H9 (cell line): ENCODE measurements at regions not wholly inside any gene's neighbourhood (a gene's known extent, or its start where the extent isn't known, plus 50 kb on each side); places are given as distances from the start of the nearest gene placed in this dataset.

ENCODE experiments used
- DNase-seq: peaks from one replicate; pipeline ENCODE4 v3.0.0-alpha.2; 2017
- H2AFZ ChIP-seq: one replicate; pipeline ENCODE4 v1.6.1; 2013; ENCODE audit warnings: mild to moderate bottlenecking, low read length, control low read depth, moderate library complexity
- H2AK5ac ChIP-seq: 2 replicates; pipeline ENCODE4 v1.6.1; 2013; ENCODE audit warnings: low read length, control low read depth, mixed read lengths; ENCODE audit not compliant: insufficient read length
- H2BK120ac ChIP-seq: one replicate; pipeline ENCODE4 v1.6.1; 2013; ENCODE audit warnings: low read depth, mild to moderate bottlenecking, low read length, control low read depth, inconsistent platforms; ENCODE audit not compliant: poor library complexity, severe bottlenecking
- H2BK12ac ChIP-seq: 2 replicates; pipeline ENCODE4 v1.6.1; 2013; ENCODE audit warnings: low read length, control low read depth, mixed read lengths, low read depth; ENCODE audit not compliant: insufficient read length
- H2BK15ac ChIP-seq: 2 replicates; pipeline ENCODE4 v1.6.1; 2013; ENCODE audit warnings: low read depth, low read length, control low read depth
- H2BK20ac ChIP-seq: one replicate; pipeline ENCODE4 v1.6.1; 2013; ENCODE audit warnings: low read depth, mild to moderate bottlenecking, low read length, control low read depth, inconsistent platforms; ENCODE audit not compliant: poor library complexity, severe bottlenecking
- H2BK5ac ChIP-seq: 2 replicates; pipeline ENCODE4 v1.6.1; 2013; ENCODE audit warnings: low read length, control low read depth, mixed read lengths; ENCODE audit not compliant: insufficient read length
- H3K14ac ChIP-seq: 2 replicates; pipeline ENCODE4 v1.6.1; 2013; ENCODE audit warnings: low read length, control low read depth; ENCODE audit not compliant: insufficient read depth
- H3K18ac ChIP-seq: 2 replicates; pipeline ENCODE4 v1.6.1; 2013; ENCODE audit warnings: low read depth, mild to moderate bottlenecking, mixed read lengths, low read length, control low read depth; ENCODE audit not compliant: insufficient read length
- H3K23ac ChIP-seq: 2 replicates; pipeline ENCODE4 v1.6.1; 2013; ENCODE audit warnings: low read length, control low read depth, mixed read lengths, low read depth; ENCODE audit not compliant: insufficient read length
- H3K23me2 ChIP-seq: 2 replicates; pipeline ENCODE4 v1.6.1; 2013; ENCODE audit warnings: low read depth, mild to moderate bottlenecking, mixed read lengths, low read length, control low read depth; ENCODE audit not compliant: insufficient read length, poor library complexity, severe bottlenecking
- H3K27ac ChIP-seq: 2 replicates; pipeline ENCODE4 v1.5.1; 2013; ENCODE audit warnings: low read length, control low read depth, mixed read lengths, low read depth; ENCODE audit not compliant: insufficient read length
- H3K27me3 ChIP-seq: 2 replicates; pipeline ENCODE4 v1.6.1; 2013; ENCODE audit warnings: low read length, control low read depth, inconsistent platforms; ENCODE audit not compliant: insufficient read depth
- H3K4ac ChIP-seq: 2 replicates; pipeline ENCODE4 v1.6.1; 2013; ENCODE audit warnings: low read depth, mild to moderate bottlenecking, control low read depth, inconsistent platforms, low read length, moderate library complexity
- H3K4me1 ChIP-seq: 2 replicates; pipeline ENCODE4 v1.6.1; 2013; ENCODE audit warnings: low read length, control low read depth, inconsistent platforms; ENCODE audit not compliant: insufficient read depth
- H3K4me2 ChIP-seq: 2 replicates; pipeline ENCODE4 v1.6.1; 2013; ENCODE audit warnings: low read length, control low read depth, mixed read lengths; ENCODE audit not compliant: insufficient read length, insufficient read depth
- H3K56ac ChIP-seq: 2 replicates; pipeline ENCODE4 v1.6.1; 2013; ENCODE audit warnings: low read depth, mild to moderate bottlenecking, mixed read lengths, low read length, control low read depth; ENCODE audit not compliant: insufficient read length
- H3K79me1 ChIP-seq: 2 replicates; pipeline ENCODE4 v1.6.1; 2013; ENCODE audit warnings: low read depth, mild to moderate bottlenecking, moderate library complexity, low read length, control low read depth, inconsistent platforms; ENCODE audit not compliant: insufficient read depth, poor library complexity, severe bottlenecking
- H3K79me2 ChIP-seq: 2 replicates; pipeline ENCODE4 v1.6.1; 2013; ENCODE audit warnings: low read length, control low read depth, inconsistent platforms; ENCODE audit not compliant: insufficient read depth
- H3K9ac ChIP-seq: 2 replicates; pipeline ENCODE4 v1.6.1; 2013; ENCODE audit warnings: low read length, control low read depth, mixed read lengths; ENCODE audit not compliant: insufficient read length; ENCODE audit errors: extremely low read depth
- H3K9me3 ChIP-seq: one replicate; pipeline ENCODE4 v1.6.1; 2013; ENCODE audit warnings: low read depth, low read length, inconsistent platforms; ENCODE audit not compliant: control insufficient read depth
- H3T11ph ChIP-seq: one replicate; pipeline ENCODE4 v1.6.1; 2013; ENCODE audit warnings: mild to moderate bottlenecking, low read length, control low read depth, inconsistent platforms
- H4K20me1 ChIP-seq: one replicate; pipeline ENCODE4 v1.6.1; 2013; ENCODE audit not compliant: control insufficient read depth, insufficient read length, insufficient read depth
- H4K5ac ChIP-seq: 2 replicates; pipeline ENCODE4 v1.6.1; 2013; ENCODE audit warnings: low read depth, mild to moderate bottlenecking, mixed read lengths, low read length, control low read depth; ENCODE audit not compliant: insufficient read length
- H4K8ac ChIP-seq: replicated peaks from 2 replicates; pipeline ENCODE4 v1.6.1; 2013; ENCODE audit warnings: low read length, control low read depth, mixed read lengths, low read depth; ENCODE audit not compliant: insufficient read length
- H4K91ac ChIP-seq: 2 replicates; pipeline ENCODE4 v1.6.1; 2013; ENCODE audit warnings: low read depth, mild to moderate bottlenecking, moderate library complexity, mixed read lengths, low read length, control low read depth; ENCODE audit not compliant: insufficient read length
- H3K27ac Mint-ChIP-seq, 3 experiments: 2 replicates in 2 of 3; 3 replicates in 1 of 3; pipeline ENCODE4 v1.8.0; 2020 to 2021; ENCODE audit warnings: mixed read lengths in 3 of 3, mild to moderate bottlenecking in 1 of 3, moderate library complexity in 1 of 3
- H3K27me3 Mint-ChIP-seq: 2 replicates; pipeline ENCODE4 v1.8.0; 2021; ENCODE audit warnings: low read depth, mild to moderate bottlenecking, moderate library complexity, mixed read lengths
- H3K36me3 Mint-ChIP-seq, 3 experiments: 2 replicates in 2 of 3; 3 replicates in 1 of 3; pipeline ENCODE4 v1.8.0; 2020 to 2021; ENCODE audit warnings: low read depth in 3 of 3, mixed read lengths in 3 of 3; ENCODE audit not compliant: insufficient read depth in 1 of 3
- H3K4me1 Mint-ChIP-seq, 2 experiments: 2 replicates each; pipeline ENCODE4 v1.8.0; 2020; ENCODE audit warnings: mixed read lengths in 2 of 2
- H3K4me3 Mint-ChIP-seq, 2 experiments: 2 replicates in 1 of 2; 3 replicates in 1 of 2; pipeline ENCODE4 v1.8.0; 2020 to 2021; ENCODE audit warnings: mild to moderate bottlenecking in 2 of 2, mixed read lengths in 2 of 2, moderate library complexity in 1 of 2
- H3K9me3 Mint-ChIP-seq, 2 experiments: 2 replicates in 1 of 2; 3 replicates in 1 of 2; pipeline ENCODE4 v1.8.0; 2020; ENCODE audit warnings: mild to moderate bottlenecking in 2 of 2, mixed read lengths in 2 of 2, moderate library complexity in 1 of 2
- CTCF ChIP-seq: fragments of 200-600 bp; sonication (generic); conservative IDR thresholded peaks from 3 replicates; pipeline ENCODE4 v1.8.0; 2021; ENCODE audit warnings: antibody characterized with exemption, mild to moderate bottlenecking
- WGBS: extraction: QIAGEN DNeasy Blood & Tissue Kit; methylation state at CpG from one replicate; pipeline ENCODE4 v1.1.7; 2013; ENCODE audit warnings: missing lambda C conversion rate, low lambda C conversion rate, mixed read lengths; ENCODE audit not compliant: insufficient read length; ENCODE audit errors: extremely low coverage; 5-methylcytosine and 5-hydroxymethylcytosine counted together

- no peak overlapping the region for H2AFZ ChIP-seq
- H3K23ac ChIP-seq, result no peak overlapping the region
- no peak overlapping the region for H2BK5ac ChIP-seq
- Mint-ChIP-seq H3K36me3 (peaks cover 86 to 93% (median 90%) of the 10 kb centered on the region in 3 experiments), H3K27me3 (peaks cover 2% of the 10 kb centered on the region), H3K4me3 (no peak overlapping the region), H3K9me3 (peaks cover 90 to 91% of the 10 kb centered on the region in 2 experiments), H3K27ac (no peak overlapping the region), H3K4me1 (no peaks in the 10 kb centered on the region)
- no peak overlapping the region for H3K14ac ChIP-seq
- H3K27me3 ChIP-seq, result no peaks in the 10 kb centered on the region
- no peaks in the 10 kb centered on the region for H3K79me2 ChIP-seq
- H2BK120ac ChIP-seq, result no peak overlapping the region
- no peaks in the 10 kb centered on the region for H3K79me1 ChIP-seq
- H3K9me3 ChIP-seq, result peaks cover 67% of the 10 kb centered on the region
- H3K27ac ChIP-seq, result no peak overlapping the region
- H3K23me2 ChIP-seq, result no peaks in the 10 kb centered on the region
- no peak overlapping the region for H4K8ac ChIP-seq
- H2BK12ac ChIP-seq, result no peak overlapping the region
- no peak overlapping the region for H2AK5ac ChIP-seq
- H3K4me2 ChIP-seq, result no peak overlapping the region
- no peak overlapping the region for H4K5ac ChIP-seq
- H3K18ac ChIP-seq, result no peak overlapping the region
- no peak overlapping the region for H2BK20ac ChIP-seq
- no peak overlapping the region for H4K91ac ChIP-seq
- no peak overlapping the region for H2BK15ac ChIP-seq
- H3T11ph ChIP-seq, result no peak overlapping the region
- no peak overlapping the region for H3K9ac ChIP-seq
- H3K56ac ChIP-seq, result no peak overlapping the region
- no peak for DNase-seq
- TF ChIP-seq CTCF, result no peak
- H3K4ac ChIP-seq, result no peak overlapping the region
- H4K20me1 ChIP-seq, result no peaks in the 10 kb centered on the region
- WGBS, result no CpG with 5 or more reads among the region's 7 CpGs
- H3K4me1 ChIP-seq, result no peaks in the 10 kb centered on the region
Observed at GRCh38 chr16:31754998-31755615, 118.5 kb upstream of the ZNF267 start.
